HEK293T (cell line): ENCODE measurements at regions not wholly inside any gene's neighbourhood (a gene's known extent, or its start where the extent isn't known, plus 50 kb on each side); places are given as distances from the start of the nearest gene placed in this dataset.

Experiments
- CTCF ChIA-PET: fragments of 350-600 bp; formaldehyde crosslinking; extraction: SDS; loops from one replicate; lab custom pipeline; 2021; ENCODE audit warnings: antibody characterized with exemption, inconsistent platforms; lab: Yijun Ruan, JAX
- POLR2A ChIA-PET: fragments of 350-600 bp; formaldehyde crosslinking; extraction: SDS; loops from one replicate; lab custom pipeline; 2020; ENCODE audit warnings: antibody characterized with exemption, inconsistent platforms; lab: Yijun Ruan, JAX
- DNase-seq: peaks from one replicate; pipeline ENCODE4 v3.0.0; 2012; ENCODE audit warnings: mixed read lengths; ENCODE audit errors: extremely low spot score
- ARNT ChIP-seq: fragments of 450-650 bp; IDR thresholded peaks from 2 replicates; pipeline ENCODE4 v1.6.1; 2017; ENCODE audit warnings: mild to moderate bottlenecking
- BHLHE40 ChIP-seq: fragments of 450-650 bp; IDR thresholded peaks from 2 replicates; pipeline ENCODE4 v1.6.1; 2016; ENCODE audit warnings: mild to moderate bottlenecking, moderate library complexity, borderline replicate concordance
- CTBP1 ChIP-seq: fragments of 450-650 bp; IDR thresholded peaks from 2 replicates; pipeline ENCODE4 v1.6.1; 2016; ENCODE audit warnings: borderline replicate concordance
- ELF4 ChIP-seq: fragments of 450-650 bp; IDR thresholded peaks from 2 replicates; pipeline ENCODE4 v1.6.1; 2017; ENCODE audit warnings: antibody characterized with exemption
- FOXA1 ChIP-seq: fragments of 450-650 bp; IDR thresholded peaks from 2 replicates; pipeline ENCODE4 v1.6.1; 2016; ENCODE audit warnings: mild to moderate bottlenecking
- FOXK2 ChIP-seq: fragments of 450-650 bp; IDR thresholded peaks from 2 replicates; pipeline ENCODE4 v1.6.1; 2016; ENCODE audit warnings: mild to moderate bottlenecking
- FOXM1 ChIP-seq: fragments of 450-650 bp; IDR thresholded peaks from 2 replicates; pipeline ENCODE4 v1.6.1; 2017; ENCODE audit warnings: mild to moderate bottlenecking, borderline replicate concordance
- HDGF ChIP-seq: fragments of 450-650 bp; IDR thresholded peaks from 2 replicates; pipeline ENCODE4 v1.6.1; 2017; ENCODE audit warnings: antibody characterized with exemption, borderline replicate concordance
- L3MBTL2 ChIP-seq: fragments of 450-650 bp; conservative IDR thresholded peaks from 2 replicates; pipeline ENCODE4 v1.6.1; 2016; ENCODE audit warnings: mild to moderate bottlenecking
- LEF1 ChIP-seq: fragments of 450-650 bp; IDR thresholded peaks from 2 replicates; pipeline ENCODE4 v1.6.1; 2017; ENCODE audit warnings: mild to moderate bottlenecking, borderline replicate concordance
- NFRKB ChIP-seq: fragments of 450-650 bp; IDR thresholded peaks from 2 replicates; pipeline ENCODE4 v1.6.1; 2016; ENCODE audit warnings: mild to moderate bottlenecking, moderate library complexity
- SP1 ChIP-seq: fragments of 450-650 bp; IDR thresholded peaks from 2 replicates; pipeline ENCODE4 v1.6.1; 2017
- SUZ12 ChIP-seq: fragments of 450-650 bp; IDR thresholded peaks from 2 replicates; pipeline ENCODE4 v1.6.1; 2016; ENCODE audit warnings: mild to moderate bottlenecking
- TARDBP ChIP-seq: fragments of 450-650 bp; IDR thresholded peaks from 2 replicates; pipeline ENCODE4 v1.6.1; 2016
- ZNF384 ChIP-seq: fragments of 450-650 bp; IDR thresholded peaks from 2 replicates; pipeline ENCODE4 v1.6.1; 2016
- TF ChIP-seq, protein P1 (sequence below): fragments of 450-650 bp; IDR thresholded peaks from 2 replicates; pipeline ENCODE4 v1.6.1; 2016

DNA sequence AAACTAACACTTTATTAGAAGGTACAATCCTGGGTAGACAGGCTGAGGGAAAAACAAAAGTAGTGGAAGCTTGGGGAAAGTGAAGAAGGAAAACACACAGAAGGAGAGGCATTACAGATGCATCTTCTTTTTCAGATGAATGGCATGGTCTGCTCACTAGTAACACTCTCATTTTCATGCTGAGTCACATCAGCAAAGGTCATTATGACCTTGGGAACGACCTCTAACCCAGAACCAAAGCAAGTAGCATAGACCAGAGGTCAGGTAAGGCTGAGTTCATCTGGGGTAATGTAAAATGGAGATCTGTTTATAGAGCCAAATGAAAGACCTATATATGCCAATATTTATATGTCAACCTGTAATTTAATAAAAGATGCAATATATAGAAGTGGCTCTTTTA lies 294.4 kb upstream of the LRRTM4 start:
- TF ChIP-seq FOXM1 (no peak), NFRKB (no peak), L3MBTL2 (no peak), TARDBP (no peak), FOXK2 (no peak), ELF4 (no peak), ZNF384 (no peak), CTBP1 (no peak), SP1 (no peak), LEF1 (no peak), FOXA1 (no peak), HDGF (no peak), SUZ12 (no peak), BHLHE40 (no peak)
- TF ChIP-seq, protein P1, sequence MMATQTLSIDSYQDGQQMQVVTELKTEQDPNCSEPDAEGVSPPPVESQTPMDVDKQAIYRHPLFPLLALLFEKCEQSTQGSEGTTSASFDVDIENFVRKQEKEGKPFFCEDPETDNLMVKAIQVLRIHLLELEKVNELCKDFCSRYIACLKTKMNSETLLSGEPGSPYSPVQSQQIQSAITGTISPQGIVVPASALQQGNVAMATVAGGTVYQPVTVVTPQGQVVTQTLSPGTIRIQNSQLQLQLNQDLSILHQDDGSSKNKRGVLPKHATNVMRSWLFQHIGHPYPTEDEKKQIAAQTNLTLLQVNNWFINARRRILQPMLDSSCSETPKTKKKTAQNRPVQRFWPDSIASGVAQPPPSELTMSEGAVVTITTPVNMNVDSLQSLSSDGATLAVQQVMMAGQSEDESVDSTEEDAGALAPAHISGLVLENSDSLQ = no peak
- ChIA-PET POLR2A (no interaction called here), CTCF (no interaction called here)
- no peak for DNase-seq

DNA sequence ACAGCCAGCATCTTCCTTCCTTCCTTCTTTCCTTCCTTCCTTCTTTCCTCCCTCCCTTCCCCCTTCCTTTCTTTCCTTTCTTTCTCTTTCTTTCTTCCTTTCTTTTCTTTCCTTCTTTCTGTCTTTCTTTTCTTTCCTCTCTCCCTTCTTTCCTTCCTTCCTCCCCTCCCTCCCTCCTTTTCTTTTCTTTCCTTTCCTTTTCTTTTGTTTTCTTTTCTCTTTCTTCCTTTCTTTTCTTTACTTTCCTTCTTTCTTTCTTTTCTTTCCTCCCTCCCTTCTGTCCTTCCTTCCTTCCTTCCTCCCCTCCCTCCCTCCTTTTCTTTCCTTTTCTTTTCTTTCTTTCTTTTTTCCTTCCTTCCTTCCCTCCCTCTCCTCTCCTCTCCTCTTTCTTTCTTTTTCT lies 296.0 kb upstream of the LRRTM4 start:
- POLR2A ChIA-PET = no interaction called here
- CTCF ChIA-PET = interaction anchor here (1.0 kb wide), 1 partner anchor 10 kb away, joined by 4 read pairs; no protein-coding TSS in a partner anchor
- TF ChIP-seq LEF1 = no peak
- no peak for TF ChIP-seq FOXK2
- TF ChIP-seq SP1 = no peak
- TF ChIP-seq ZNF384 = no peak
- TF ChIP-seq ARNT = no peak
- no peak for TF ChIP-seq FOXM1
- no peak for TF ChIP-seq CTBP1
- TF ChIP-seq, protein P1 = no peak
- no peak for TF ChIP-seq NFRKB
- no peak for TF ChIP-seq BHLHE40
- TF ChIP-seq TARDBP = no peak
- no peak for TF ChIP-seq HDGF
- no peak for TF ChIP-seq SUZ12
- no peak for TF ChIP-seq L3MBTL2
- no peak for TF ChIP-seq FOXA1
- no peak for TF ChIP-seq ELF4
- DNase-seq = no peak

DNA sequence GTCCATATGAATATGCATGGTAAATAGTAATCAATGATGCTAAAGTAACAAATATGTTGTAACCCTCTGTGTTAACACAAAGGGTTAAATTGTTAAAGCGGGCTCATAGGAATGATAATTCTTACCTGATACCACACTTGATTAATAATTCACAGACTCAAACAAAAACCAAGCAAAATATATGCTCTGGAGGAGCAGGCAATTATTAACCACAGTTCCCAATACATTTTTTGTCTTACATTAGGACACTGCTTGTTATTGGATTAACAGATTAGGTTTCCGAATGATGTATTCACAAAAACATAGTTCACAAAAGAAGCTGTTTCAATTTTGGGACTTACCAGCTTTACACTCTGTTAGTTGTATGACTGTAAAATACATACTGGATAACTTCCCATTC lies 300.9 kb upstream of the LRRTM4 start:
- DNase-seq = no peak

DNA sequence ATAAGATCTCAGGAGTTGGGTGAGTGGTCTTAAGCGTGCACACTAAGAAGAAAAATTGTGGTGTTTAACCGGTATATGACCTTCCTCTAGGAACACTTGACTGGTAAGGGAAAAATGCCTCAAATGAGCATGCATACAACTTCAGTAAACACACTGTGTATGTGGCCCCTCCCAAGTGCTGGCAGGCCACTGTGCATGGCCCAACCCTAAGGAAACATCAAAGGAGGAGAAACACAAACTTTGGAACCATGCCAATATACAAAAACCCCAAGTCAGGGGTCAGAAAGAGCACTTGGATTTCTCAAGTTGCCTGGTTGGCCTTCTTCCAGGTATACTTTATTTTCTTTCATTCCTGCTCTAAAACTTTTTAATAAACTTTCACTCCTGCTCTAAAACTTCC lies 308.9 kb upstream of the LRRTM4 start:
- POLR2A ChIA-PET = no interaction called here
- DNase-seq = no peak
- CTCF ChIA-PET = no interaction called here
- TF ChIP-seq BHLHE40 (no peak), HDGF (no peak), NFRKB (no peak)

More for the DNA sequence above, 300.9 kb upstream of the LRRTM4 start:
- ChIA-PET POLR2A (no interaction called here), CTCF (no interaction called here)
- TF ChIP-seq TARDBP (no peak), LEF1 (no peak), L3MBTL2 (no peak), HDGF (no peak), ELF4 (no peak), FOXK2 (no peak), BHLHE40 (no peak), ARNT (no peak), CTBP1 (no peak), SP1 (no peak), ZNF384 (no peak), FOXM1 (no peak), SUZ12 (no peak), NFRKB (no peak), FOXA1 (no peak)
- TF ChIP-seq, protein P1 = no peak

DNA sequence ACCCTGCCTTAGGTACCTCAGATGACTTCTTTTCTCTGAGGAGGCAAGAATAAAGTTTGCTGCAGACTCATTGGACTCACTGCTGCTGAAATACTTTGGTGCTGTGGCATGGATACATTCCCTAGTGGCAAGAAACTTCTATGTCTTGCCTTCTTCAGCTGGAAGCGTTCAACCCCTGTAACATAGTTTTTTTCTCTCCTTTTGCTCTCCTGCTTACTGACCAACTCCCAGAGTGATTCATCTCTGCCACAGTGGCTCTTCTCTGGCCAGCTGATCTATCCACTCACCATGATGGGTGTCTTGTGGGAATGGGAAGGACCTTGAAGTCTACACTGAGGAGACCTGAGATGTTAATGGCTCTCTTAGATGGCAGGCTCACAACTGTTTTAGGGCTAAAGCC lies 309.3 kb upstream of the LRRTM4 start:
- ChIA-PET CTCF (no interaction called here), POLR2A (no interaction called here)
- DNase-seq = no peak
- TF ChIP-seq SUZ12 (no peak), NFRKB (no peak), TARDBP (no peak), CTBP1 (no peak), L3MBTL2 (no peak), ELF4 (no peak), ARNT (no peak)

DNA sequence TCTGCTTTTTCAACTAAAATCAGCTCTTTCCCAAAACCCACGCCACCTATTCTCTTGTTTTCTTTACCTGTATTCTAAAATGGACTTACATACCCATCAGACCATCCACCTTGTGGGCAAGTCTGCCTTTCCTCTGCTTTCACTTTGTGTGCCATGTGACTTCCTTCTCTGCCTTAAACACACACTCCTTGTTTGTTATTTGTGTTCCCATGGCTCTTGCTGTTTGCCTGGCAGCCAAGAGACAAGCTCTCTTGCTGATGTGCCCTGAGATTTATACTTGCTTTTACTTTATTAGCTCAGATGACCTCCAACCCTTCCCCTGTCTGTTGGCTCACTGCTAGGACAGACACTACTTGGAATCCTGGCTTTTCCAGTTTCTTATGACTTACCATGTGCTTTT lies 309.7 kb upstream of the LRRTM4 start:
- CTCF ChIA-PET = no interaction called here
- DNase-seq = no peak
- POLR2A ChIA-PET = no interaction called here

More for the DNA sequence above, 309.7 kb upstream of the LRRTM4 start:
- TF ChIP-seq NFRKB (no peak), FOXK2 (no peak), HDGF (no peak), FOXA1 (no peak), FOXM1 (no peak), ZNF384 (no peak), SUZ12 (no peak), ELF4 (no peak), LEF1 (no peak), SP1 (no peak), CTBP1 (no peak)
- TF ChIP-seq, protein P1 = no peak
